Ureter (tissue), 1 donor: ENCODE measurements at regions not wholly inside any gene's neighbourhood (a gene's known extent, or its start where the extent isn't known, plus 50 kb on each side); places are given as distances from the start of the nearest gene placed in this dataset.

ENCODE experiments used
- DNase-seq: peaks from one replicate; pipeline ENCODE4 v3.0.0-alpha.2; 2020; ENCODE audit warnings: low spot score
- donor health status: DM: yes; HTN: yes; CAD: no.

GRCh38 chr15:97346221-97346620 lies 614.3 kb upstream of the ARRDC4 start:
- DNase-seq, result no peak

DNA sequence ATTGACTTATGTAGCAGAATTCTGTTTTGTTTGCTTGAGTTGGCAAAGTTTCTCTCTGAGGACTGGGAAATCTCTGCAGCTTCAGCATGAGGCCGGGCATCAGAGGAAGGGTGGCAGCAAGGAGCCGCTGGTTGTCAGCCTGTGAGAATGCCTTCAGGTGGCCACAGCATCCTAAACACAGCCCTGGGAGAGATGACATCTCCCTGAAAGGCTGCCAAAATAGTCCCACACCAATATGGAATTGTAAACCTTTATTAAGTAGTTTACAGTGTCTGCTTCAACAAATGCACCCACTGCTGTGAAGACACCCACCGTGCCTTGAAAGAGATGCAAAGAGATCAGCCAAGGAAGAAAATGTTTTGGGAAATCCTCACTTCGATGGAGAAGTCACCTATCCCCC lies 609.7 kb upstream of the ARRDC4 start:
- DNase-seq, result no peak

GRCh38 chr15:97383516-97383915 lies 577.0 kb upstream of the ARRDC4 start:
- DNase-seq, result no peak

- DNase-seq, result no peak
These were observed 573.6 kb upstream of the ARRDC4 start for GRCh38 chr15:97386940-97387339.

- DNase-seq, result no peak
These were observed 559.3 kb upstream of the ARRDC4 start for GRCh38 chr15:97401195-97401594.

DNA sequence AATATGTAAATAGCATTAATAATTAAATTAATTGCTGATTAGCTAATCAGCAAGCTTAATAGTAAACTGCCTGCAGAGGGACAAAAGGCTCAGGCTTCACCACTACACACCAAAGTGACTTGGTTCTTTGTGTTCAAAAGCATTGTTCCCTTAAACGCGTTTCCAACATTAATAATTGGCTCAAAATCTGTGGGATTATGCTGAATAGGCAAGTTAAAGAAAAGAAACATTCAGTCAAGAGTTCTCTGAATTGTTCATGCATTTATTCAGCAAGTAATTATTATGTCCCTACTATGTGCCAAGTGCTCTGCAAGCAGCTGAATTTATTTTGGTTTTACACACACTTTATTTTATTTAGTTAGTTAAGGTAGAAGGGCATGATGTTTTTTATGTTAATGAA lies 558.5 kb upstream of the ARRDC4 start:
- no peak for DNase-seq

GRCh38 chr15:97406841-97407240 lies 553.7 kb upstream of the ARRDC4 start:
- no peak for DNase-seq

GRCh38 chr15:97410897-97411575 lies 549.5 kb upstream of the ARRDC4 start:
- DNase-seq, result no peak

GRCh38 chr15:97420130-97420529 lies 540.4 kb upstream of the ARRDC4 start:
- no peak for DNase-seq

- no peak for DNase-seq
These were observed 534.9 kb upstream of the ARRDC4 start for GRCh38 chr15:97425596-97425995.

GRCh38 chr15:97443101-97443500 lies 517.4 kb upstream of the ARRDC4 start:
- DNase-seq, result no peak

DNA sequence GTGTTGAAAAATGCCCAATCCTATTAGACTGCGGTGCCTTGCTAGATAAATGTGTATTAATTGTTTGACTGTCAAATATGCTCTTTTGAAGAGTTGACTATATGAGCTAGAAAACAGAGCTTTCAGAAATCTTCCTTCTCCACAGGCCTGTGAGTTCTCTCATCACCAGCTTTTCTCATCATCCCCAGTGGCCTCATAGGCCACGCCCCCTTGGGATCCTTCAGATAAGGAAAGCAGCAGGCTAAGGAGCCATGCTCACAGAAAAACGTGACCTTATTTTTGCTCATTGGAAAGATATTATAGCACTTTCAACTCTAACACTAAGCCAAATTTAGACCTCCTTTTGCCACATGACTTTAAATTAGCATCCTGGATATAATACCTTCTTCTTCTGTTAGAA lies 514.4 kb upstream of the ARRDC4 start:
- DNase-seq, result no peak

GRCh38 chr15:97456521-97457202 lies 503.8 kb upstream of the ARRDC4 start:
- no peak for DNase-seq

DNA sequence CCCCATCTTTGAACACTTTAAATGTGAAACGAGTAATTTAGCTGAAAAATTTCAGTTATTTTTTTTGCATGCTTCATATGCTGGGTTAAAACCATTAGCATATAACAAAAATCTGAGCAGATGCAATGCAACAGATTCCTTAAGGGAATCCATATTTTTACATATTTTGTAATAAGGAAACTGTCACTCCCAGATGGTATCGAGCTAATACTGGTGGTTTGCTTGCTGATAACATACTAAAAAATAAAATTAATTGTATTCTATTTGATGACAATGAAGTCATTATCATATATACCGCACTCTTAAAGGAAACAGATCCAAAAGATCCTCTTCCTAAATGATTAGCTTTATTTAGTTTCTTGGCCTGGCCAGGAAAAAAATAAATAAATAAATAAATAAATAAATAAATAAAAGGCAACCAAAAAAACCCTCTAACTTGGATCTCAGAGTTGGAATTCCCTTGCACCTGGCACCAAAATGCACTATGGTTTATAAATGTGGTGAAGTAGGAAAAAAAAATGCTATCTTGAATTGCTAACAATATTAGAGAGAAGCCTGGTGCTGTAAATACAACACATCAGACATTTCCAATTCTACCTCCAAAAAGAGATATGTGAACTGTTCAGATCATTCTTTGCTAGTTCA lies 503.2 kb upstream of the ARRDC4 start:
- DNase-seq, result no peak

DNA sequence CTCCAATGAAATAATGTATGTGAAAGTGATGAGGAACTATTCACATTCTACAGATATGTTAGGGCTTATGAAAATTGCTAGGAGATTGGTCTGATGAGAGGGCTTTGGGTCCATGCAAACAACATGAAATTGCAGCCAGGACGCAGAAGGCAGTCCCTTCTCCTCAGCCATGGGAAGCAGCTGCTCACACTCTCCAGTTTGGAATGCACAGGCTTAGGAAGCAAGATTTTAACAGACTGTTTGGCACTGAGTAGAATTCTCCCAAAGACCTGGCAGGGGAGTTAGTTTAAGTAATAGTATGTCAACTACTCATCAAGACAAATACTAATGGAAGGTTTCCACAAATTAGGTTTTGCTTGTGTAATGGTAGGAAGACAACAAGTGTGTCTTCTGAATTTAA lies 500.7 kb upstream of the ARRDC4 start:
- no peak for DNase-seq

GRCh38 chr15:97461226-97461625 lies 499.3 kb upstream of the ARRDC4 start:
- no peak for DNase-seq

GRCh38 chr15:97463696-97464095 lies 496.8 kb upstream of the ARRDC4 start:
- no peak for DNase-seq

DNA sequence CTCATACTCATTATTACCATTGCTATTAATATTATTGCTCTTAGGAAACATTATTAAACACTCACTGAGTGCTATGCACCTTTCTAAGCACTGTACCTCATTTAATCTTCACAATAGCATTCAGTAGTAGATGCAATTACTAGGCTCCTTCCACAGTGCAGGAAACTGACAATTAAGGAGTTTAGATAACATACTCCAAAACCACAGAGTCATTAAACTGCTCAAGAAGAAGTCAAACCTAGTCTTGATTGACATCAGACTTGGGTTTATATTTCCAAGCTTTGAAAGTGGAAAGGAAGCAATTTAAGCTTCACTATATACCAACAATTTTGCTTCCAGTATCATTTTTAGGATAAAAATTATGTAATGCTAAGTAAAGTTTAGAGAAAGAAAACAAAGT lies 490.1 kb upstream of the ARRDC4 start:
- DNase-seq, result no peak

DNA sequence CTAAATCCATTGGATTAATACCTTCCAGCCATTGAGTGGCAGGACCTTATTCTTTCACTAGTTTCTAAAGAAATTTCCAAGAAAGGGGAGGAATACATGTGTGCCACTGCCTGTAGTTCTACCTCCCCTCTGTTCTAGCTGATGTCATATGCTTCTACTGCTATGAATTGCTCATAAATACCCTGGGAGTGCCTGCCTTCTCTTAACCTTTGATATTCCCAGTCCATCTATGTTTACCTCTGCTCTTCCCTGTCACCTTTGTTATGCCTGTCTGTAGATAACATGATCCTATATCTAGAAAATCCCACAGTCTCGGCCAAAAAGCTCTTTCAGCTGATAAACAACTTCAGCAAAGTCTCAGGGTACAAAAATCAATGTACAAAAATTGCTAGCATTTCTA lies 486.9 kb upstream of the ARRDC4 start:
- no peak for DNase-seq

DNA sequence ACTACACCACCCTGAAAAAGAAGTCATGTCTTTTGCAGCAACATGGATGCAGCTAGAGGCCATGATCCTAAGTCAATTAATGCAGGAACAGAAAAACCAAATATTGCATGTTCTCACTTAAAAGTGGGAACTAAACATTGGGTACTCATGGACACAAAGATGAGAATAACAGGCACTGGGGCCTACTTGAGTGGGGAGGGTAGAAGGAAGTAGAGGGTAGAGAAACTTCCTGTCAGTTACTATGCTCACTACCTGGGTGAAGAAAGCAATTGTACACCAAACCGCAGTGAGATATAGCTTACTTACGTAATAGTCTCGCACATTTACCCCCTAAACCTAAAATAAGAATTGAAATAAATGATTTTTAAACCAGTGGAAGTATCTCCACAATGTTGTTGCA lies 480.5 kb upstream of the ARRDC4 start:
- no peak for DNase-seq

- DNase-seq, result no peak
These were observed 478.0 kb upstream of the ARRDC4 start for GRCh38 chr15:97482521-97482920.

DNA sequence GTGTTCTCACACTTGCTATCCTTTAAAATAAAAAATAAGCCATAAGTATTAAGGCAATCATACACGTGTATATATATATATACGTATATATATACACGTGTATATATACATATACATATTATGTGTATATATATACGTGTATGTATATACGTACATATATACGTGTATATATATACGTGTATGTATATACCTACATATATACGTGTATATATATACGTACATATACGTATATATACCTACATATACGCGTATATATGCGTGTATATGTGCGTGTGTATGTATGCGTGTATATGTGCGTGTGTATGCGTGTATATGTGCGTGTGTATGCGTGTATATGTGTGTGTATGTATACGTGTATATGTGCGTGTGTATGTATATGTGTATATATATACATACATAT lies 477.3 kb upstream of the ARRDC4 start:
- no peak for DNase-seq

GRCh38 chr15:97490429-97490828 lies 470.1 kb upstream of the ARRDC4 start:
- DNase-seq, result no peak
